OCI-LY7 (cell line): ENCODE measurements at regions not wholly inside any gene's neighbourhood (a gene's known extent, or its start where the extent isn't known, plus 50 kb on each side); places are given as distances from the start of the nearest gene placed in this dataset.

Experiments used
- CTCF ChIP-seq: fragments of 200-600 bp; sonication (generic); conservative IDR thresholded peaks from 2 replicates; pipeline ENCODE4 v1.5.1; 2014; ENCODE audit warnings: mild to moderate bottlenecking, antibody characterized with exemption, low read length, moderate library complexity, mixed read lengths
- EZH2phosphoT487 ChIP-seq: fragments of 200-600 bp; sonication (generic); IDR thresholded peaks from 2 replicates; pipeline ENCODE4 v1.6.1; 2018; ENCODE audit warnings: low read depth, borderline replicate concordance, mild to moderate bottlenecking, mixed run types, antibody characterized with exemption, low read length, moderate library complexity, mixed read lengths

DNA sequence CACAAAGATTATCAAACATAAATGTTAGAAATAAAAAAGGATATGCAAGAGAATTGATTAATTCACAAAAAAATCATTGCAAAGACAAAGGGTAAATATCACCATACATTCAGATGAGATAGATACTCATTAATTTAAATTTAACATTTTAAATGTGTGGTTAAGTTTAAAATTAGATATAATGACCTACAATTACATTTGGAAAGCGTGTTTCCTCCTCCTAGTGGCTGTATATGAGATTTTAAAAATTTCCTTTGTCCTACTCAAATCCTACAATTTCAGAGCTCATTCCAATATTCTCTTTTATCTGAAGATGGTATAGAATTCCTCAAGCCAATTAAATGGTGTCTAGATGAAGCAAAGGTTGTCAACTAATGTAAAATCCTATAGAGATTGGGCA lies 169.2 kb upstream of the CDH8 start:
- no peak for TF ChIP-seq CTCF
- no peak for TF ChIP-seq EZH2phosphoT487
